Neural cell (in vitro differentiated cells): ENCODE measurements at regions not wholly inside any gene's neighbourhood (a gene's known extent, or its start where the extent isn't known, plus 50 kb on each side); places are given as distances from the start of the nearest gene placed in this dataset.

ENCODE experiments used
- H2AFZ ChIP-seq: fragments of 200-600, 300-800 bp; sonication (generic), shearing (Covaris generic); 2 replicates; pipeline ENCODE4 v1.6.0; 2014; ENCODE audit warnings: low read depth, mild to moderate bottlenecking, antibody characterized with exemption, low read length, moderate library complexity
- H3F3A ChIP-seq: fragments of 200-600 bp; shearing (Covaris generic); 2 replicates; pipeline ENCODE4 v1.6.1; 2016; ENCODE audit warnings: mild to moderate bottlenecking, moderate library complexity, mixed read lengths, antibody characterized with exemption, low read length; ENCODE audit not compliant: insufficient read depth, poor library complexity, severe bottlenecking
- H3K27ac ChIP-seq: fragments of 200-600, 300-800 bp; sonication (generic), shearing (Covaris generic); 2 replicates; pipeline ENCODE4 v1.5.1; 2014; ENCODE audit warnings: mild to moderate bottlenecking, low read length, moderate library complexity
- H3K27me3 ChIP-seq: fragments of 300-800, 200-600 bp; sonication (generic), shearing (Covaris generic); 2 replicates; pipeline ENCODE4 v1.6.0; 2014; ENCODE audit warnings: mild to moderate bottlenecking, low read depth, low read length, moderate library complexity; ENCODE audit not compliant: insufficient read depth
- H3K36me3 ChIP-seq: fragments of 300-800, 200-600 bp; sonication (generic), shearing (Covaris generic); 2 replicates; pipeline ENCODE4 v1.5.1; 2014; ENCODE audit warnings: mild to moderate bottlenecking, antibody characterized with exemption, low read length, moderate library complexity; ENCODE audit not compliant: insufficient read depth
- H3K4me2 ChIP-seq: fragments of 300-800, 200-600 bp; sonication (generic), shearing (Covaris generic); 2 replicates; pipeline ENCODE4 v1.6.0; 2014; ENCODE audit warnings: mild to moderate bottlenecking, low read length
- H3K4me3 ChIP-seq: fragments of 300-800, 200-600 bp; sonication (generic), shearing (Covaris generic); 2 replicates; pipeline ENCODE4 v1.5.1; 2014; ENCODE audit warnings: mild to moderate bottlenecking, low read length, moderate library complexity
- H3K79me2 ChIP-seq: fragments of 200-600 bp; shearing (Covaris generic); replicated peaks from 2 replicates; pipeline ENCODE4 v1.6.0; 2014; ENCODE audit warnings: mild to moderate bottlenecking, low read length, moderate library complexity; ENCODE audit not compliant: insufficient read depth
- H3K9ac ChIP-seq: fragments of 300-800, 200-600 bp; sonication (generic), shearing (Covaris generic); 2 replicates; pipeline ENCODE4 v1.6.1; 2016; ENCODE audit warnings: mild to moderate bottlenecking, low read length, mixed read lengths
- H3K9me2 ChIP-seq: fragments of 200-600 bp; shearing (Covaris generic); 2 replicates; pipeline ENCODE4 v1.6.1; 2016; ENCODE audit warnings: mild to moderate bottlenecking, low read length, mixed read lengths; ENCODE audit not compliant: insufficient read depth
- H3K9me3 ChIP-seq: fragments of 200-600, 300-800 bp; sonication (generic), shearing (Covaris generic); 2 replicates; pipeline ENCODE4 v1.6.1; 2016; ENCODE audit warnings: mild to moderate bottlenecking, mixed run types, low read length, moderate library complexity, mixed read lengths
- H4K20me1 ChIP-seq: fragments of 200-600 bp; shearing (Covaris generic); 2 replicates; pipeline ENCODE4 v1.6.1; 2016; ENCODE audit warnings: mild to moderate bottlenecking, mixed run types; ENCODE audit not compliant: insufficient read depth
- EP300 ChIP-seq: fragments of 450-650 bp; conservative IDR thresholded peaks from 2 replicates; pipeline ENCODE4 v1.6.1; 2014; ENCODE audit warnings: antibody characterized with exemption, mild to moderate bottlenecking, moderate library complexity; ENCODE audit not compliant: poor library complexity, severe bottlenecking
- EZH2 ChIP-seq: fragments of 200-600, 300-800 bp; shearing (Covaris generic), sonication (generic); IDR thresholded peaks from 2 replicates; pipeline ENCODE4 v1.6.1; 2014; ENCODE audit warnings: antibody characterized with exemption, low read length, borderline replicate concordance, mild to moderate bottlenecking; ENCODE audit not compliant: insufficient read depth, poor library complexity, severe bottlenecking
- MXI1 ChIP-seq: fragments of 450-650 bp; conservative IDR thresholded peaks from 2 replicates; pipeline ENCODE4 v1.6.1; 2014; ENCODE audit warnings: antibody characterized with exemption, mild to moderate bottlenecking; ENCODE audit not compliant: poor library complexity, severe bottlenecking
- POLR2AphosphoS5 ChIP-seq: IDR thresholded peaks from 2 replicates; pipeline ENCODE4 v1.6.1; 2012
- RAD21 ChIP-seq: fragments of 450-650 bp; conservative IDR thresholded peaks from 2 replicates; pipeline ENCODE4 v1.6.1; 2014; ENCODE audit warnings: antibody characterized with exemption, mild to moderate bottlenecking, moderate library complexity
- SMC3 ChIP-seq: fragments of 450-650 bp; conservative IDR thresholded peaks from 2 replicates; pipeline ENCODE4 v1.6.1; 2014; ENCODE audit warnings: antibody characterized with exemption, mild to moderate bottlenecking, moderate library complexity; ENCODE audit not compliant: poor library complexity
- TAF1 ChIP-seq: IDR thresholded peaks from 2 replicates; pipeline ENCODE4 v1.6.1; 2012; ENCODE audit warnings: low read depth
- TF ChIP-seq, protein P1 (sequence below): fragments of 450-650 bp; IDR thresholded peaks from 2 replicates; pipeline ENCODE4 v1.5.1; 2014; ENCODE audit warnings: antibody characterized with exemption, mild to moderate bottlenecking, moderate library complexity; ENCODE audit not compliant: poor library complexity, severe bottlenecking
- TF ChIP-seq, protein P2 (sequence below): IDR thresholded peaks from 2 replicates; pipeline ENCODE4 v1.6.1; 2012; ENCODE audit warnings: borderline replicate concordance

DNA sequence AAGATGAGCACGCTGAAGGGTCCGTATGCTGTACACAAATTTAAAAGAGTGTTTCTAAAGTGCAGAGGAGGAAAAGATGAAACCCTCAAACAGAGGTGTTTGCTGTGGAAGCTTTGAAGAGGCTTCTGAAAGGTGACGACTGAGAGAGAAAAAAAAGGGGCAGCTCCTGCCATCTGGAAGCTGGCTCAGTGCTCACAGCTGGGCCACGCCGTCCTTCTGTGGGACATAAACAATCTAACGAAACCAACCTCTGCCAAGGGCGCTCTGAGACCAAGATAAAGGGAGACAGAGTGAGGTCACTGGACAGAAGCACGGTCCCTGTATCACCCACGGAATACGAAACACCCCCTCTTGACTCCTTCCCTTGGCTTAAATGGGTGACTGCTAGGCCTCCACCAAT, 96.3 kb upstream of the SLC6A6 start:
- H3K9me2 ChIP-seq = no peaks in the 10 kb centered on the region
- no peak overlapping the region for H2AFZ ChIP-seq
- no peak overlapping the region for H3K4me2 ChIP-seq
- H3K4me3 ChIP-seq = no peak overlapping the region
- no peaks in the 10 kb centered on the region for H3F3A ChIP-seq
- no peaks in the 10 kb centered on the region for H3K79me2 ChIP-seq
- H3K36me3 ChIP-seq = no peaks in the 10 kb centered on the region
- H3K9ac ChIP-seq = no peak overlapping the region
- H3K27ac ChIP-seq = no peak overlapping the region
- no peaks in the 10 kb centered on the region for H3K9me3 ChIP-seq
- no peaks in the 10 kb centered on the region for H3K27me3 ChIP-seq
- H4K20me1 ChIP-seq = no peaks in the 10 kb centered on the region
- TF ChIP-seq, protein P1, sequence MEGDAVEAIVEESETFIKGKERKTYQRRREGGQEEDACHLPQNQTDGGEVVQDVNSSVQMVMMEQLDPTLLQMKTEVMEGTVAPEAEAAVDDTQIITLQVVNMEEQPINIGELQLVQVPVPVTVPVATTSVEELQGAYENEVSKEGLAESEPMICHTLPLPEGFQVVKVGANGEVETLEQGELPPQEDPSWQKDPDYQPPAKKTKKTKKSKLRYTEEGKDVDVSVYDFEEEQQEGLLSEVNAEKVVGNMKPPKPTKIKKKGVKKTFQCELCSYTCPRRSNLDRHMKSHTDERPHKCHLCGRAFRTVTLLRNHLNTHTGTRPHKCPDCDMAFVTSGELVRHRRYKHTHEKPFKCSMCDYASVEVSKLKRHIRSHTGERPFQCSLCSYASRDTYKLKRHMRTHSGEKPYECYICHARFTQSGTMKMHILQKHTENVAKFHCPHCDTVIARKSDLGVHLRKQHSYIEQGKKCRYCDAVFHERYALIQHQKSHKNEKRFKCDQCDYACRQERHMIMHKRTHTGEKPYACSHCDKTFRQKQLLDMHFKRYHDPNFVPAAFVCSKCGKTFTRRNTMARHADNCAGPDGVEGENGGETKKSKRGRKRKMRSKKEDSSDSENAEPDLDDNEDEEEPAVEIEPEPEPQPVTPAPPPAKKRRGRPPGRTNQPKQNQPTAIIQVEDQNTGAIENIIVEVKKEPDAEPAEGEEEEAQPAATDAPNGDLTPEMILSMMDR = no peak
- TF ChIP-seq TAF1 = no peak
- no peak for TF ChIP-seq EP300
- no peak for TF ChIP-seq SMC3
- TF ChIP-seq RAD21 = no peak
- no peak for TF ChIP-seq MXI1
- TF ChIP-seq, protein P2, sequence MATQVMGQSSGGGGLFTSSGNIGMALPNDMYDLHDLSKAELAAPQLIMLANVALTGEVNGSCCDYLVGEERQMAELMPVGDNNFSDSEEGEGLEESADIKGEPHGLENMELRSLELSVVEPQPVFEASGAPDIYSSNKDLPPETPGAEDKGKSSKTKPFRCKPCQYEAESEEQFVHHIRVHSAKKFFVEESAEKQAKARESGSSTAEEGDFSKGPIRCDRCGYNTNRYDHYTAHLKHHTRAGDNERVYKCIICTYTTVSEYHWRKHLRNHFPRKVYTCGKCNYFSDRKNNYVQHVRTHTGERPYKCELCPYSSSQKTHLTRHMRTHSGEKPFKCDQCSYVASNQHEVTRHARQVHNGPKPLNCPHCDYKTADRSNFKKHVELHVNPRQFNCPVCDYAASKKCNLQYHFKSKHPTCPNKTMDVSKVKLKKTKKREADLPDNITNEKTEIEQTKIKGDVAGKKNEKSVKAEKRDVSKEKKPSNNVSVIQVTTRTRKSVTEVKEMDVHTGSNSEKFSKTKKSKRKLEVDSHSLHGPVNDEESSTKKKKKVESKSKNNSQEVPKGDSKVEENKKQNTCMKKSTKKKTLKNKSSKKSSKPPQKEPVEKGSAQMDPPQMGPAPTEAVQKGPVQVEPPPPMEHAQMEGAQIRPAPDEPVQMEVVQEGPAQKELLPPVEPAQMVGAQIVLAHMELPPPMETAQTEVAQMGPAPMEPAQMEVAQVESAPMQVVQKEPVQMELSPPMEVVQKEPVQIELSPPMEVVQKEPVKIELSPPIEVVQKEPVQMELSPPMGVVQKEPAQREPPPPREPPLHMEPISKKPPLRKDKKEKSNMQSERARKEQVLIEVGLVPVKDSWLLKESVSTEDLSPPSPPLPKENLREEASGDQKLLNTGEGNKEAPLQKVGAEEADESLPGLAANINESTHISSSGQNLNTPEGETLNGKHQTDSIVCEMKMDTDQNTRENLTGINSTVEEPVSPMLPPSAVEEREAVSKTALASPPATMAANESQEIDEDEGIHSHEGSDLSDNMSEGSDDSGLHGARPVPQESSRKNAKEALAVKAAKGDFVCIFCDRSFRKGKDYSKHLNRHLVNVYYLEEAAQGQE = no peak
- no peak for TF ChIP-seq POLR2AphosphoS5
- TF ChIP-seq EZH2 = no peak

DNA sequence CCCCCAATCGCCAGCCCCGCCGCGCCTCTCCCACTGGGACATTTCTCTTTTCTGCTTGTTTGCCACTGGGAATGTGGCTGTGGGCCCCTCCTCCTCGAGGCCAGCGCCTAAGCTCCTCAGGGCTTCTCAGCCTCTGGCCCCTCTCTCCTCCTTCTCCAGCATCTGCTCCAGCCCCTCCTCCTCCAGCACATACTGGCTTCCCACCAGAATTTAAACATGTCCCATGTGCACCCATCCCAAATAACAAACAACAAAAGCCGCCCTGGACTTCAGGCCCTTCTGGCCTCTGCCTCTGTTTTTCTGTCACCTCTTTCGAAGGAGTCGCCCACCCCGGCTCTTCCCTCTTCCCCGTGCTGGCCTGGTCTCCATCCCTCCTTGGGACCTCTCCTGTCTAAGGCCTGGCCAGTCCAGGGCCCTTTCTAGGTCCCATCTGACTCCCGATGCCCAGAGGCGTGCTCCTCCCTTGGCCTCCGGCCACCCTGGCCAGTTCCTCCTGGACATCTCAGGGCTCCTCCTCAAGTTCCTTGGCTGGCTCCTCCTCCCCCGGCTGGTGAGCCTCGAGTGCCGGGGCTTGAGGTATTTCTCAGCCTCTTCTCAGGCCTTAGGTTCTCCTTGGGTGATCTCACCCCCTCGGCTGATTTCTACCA, 94.6 kb upstream of the SLC6A6 start:
- Histone ChIP-seq H3K9me2 (no peaks in the 10 kb centered on the region), H3K4me2 (no peak overlapping the region), H4K20me1 (no peaks in the 10 kb centered on the region), H3K27ac (no peak overlapping the region), H3K79me2 (no peaks in the 10 kb centered on the region), H3F3A (no peaks in the 10 kb centered on the region), H3K9me3 (no peaks in the 10 kb centered on the region), H3K4me3 (no peak overlapping the region), H3K36me3 (no peaks in the 10 kb centered on the region), H2AFZ (no peak overlapping the region), H3K9ac (no peak overlapping the region), H3K27me3 (no peaks in the 10 kb centered on the region)
- TF ChIP-seq RAD21 (no peak), EP300 (no peak), SMC3 (no peak), TAF1 (no peak), MXI1 (no peak), POLR2AphosphoS5 (no peak)
- TF ChIP-seq, protein P1 = no peak
